Testis (tissue), 2 donors: ENCODE measurements at regions not wholly inside any gene's neighbourhood (a gene's known extent, or its start where the extent isn't known, plus 50 kb on each side); places are given as distances from the start of the nearest gene placed in this dataset.
A peak's percentile ranks its signal among the peaks of the same experiment; 100 is the strongest.

Source experiments
- DNase-seq: peaks from one replicate; pipeline ENCODE4 v3.0.0-alpha.2; 2019
- H3K27ac ChIP-seq, 2 donors: fragments of 200-600 bp; sonication (generic); one replicate each; pipeline ENCODE4 v1.5.1; 2019
- H3K27me3 ChIP-seq: fragments of 200-600 bp; sonication (generic); one replicate; pipeline ENCODE4 v1.5.1; 2019
- H3K36me3 ChIP-seq: fragments of 200-600 bp; sonication (generic); one replicate; pipeline ENCODE4 v1.5.1; 2017; ENCODE audit warnings: low read depth; ENCODE audit errors: missing control alignments
- H3K4me1 ChIP-seq: fragments of 200-600 bp; sonication (generic); one replicate; pipeline ENCODE4 v1.5.1; 2019
- H3K4me3 ChIP-seq, 2 donors: fragments of 200-600 bp; sonication (generic); one replicate each; pipeline ENCODE4 v1.5.1; 2017 to 2019
- H3K9me3 ChIP-seq: fragments of 200-600 bp; sonication (generic); one replicate; pipeline ENCODE4 v1.5.1; 2017
- POLR2A ChIP-seq: fragments of 450-650 bp; IDR thresholded peaks from one replicate; pipeline ENCODE4 v1.6.1; 2017; ENCODE audit warnings: antibody characterized with exemption, mild to moderate bottlenecking, moderate library complexity
- WGBS, 2 donors: methylation state at CpG; one replicate each; pipeline ENCODE4 v1.1.5; 2018; 5-methylcytosine and 5-hydroxymethylcytosine counted together
- intact Hi-C: fragments of 100-400 bp; cut with DNase I; formaldehyde crosslinking; loops from one replicate; pipeline ENCODE4 v1.15.1; 2023; ENCODE audit warnings: low total_unique reads
- TF ChIP-seq, protein P1 (sequence below), 3 experiments: fragments of 450-650 bp in 2 of 3; fragments of 200-600 bp in 1 of 3; sonication (generic) in 1 of 3; IDR thresholded peaks; one replicate each; pipeline ENCODE4 v1.5.1; 2016 to 2019; ENCODE audit warnings: antibody characterized with exemption in 3 of 3, mild to moderate bottlenecking in 2 of 3, moderate library complexity in 1 of 3

- no peak overlapping the region for H3K27ac ChIP-seq
- no peaks in the 10 kb centered on the region for H3K27me3 ChIP-seq
- no peaks in the 10 kb centered on the region for H3K36me3 ChIP-seq
- 42 to 61% methylated on average over 3 of the region's 3 CpGs for WGBS, 2 donors
- intact Hi-C loops: no loop called here
- DNase-seq: peak; percentile 72
- H3K4me1 ChIP-seq: peaks cover 2% of the 10 kb centered on the region
- H3K9me3 ChIP-seq: no peaks in the 10 kb centered on the region
- no peak for TF ChIP-seq POLR2A
- TF ChIP-seq, protein P1, sequence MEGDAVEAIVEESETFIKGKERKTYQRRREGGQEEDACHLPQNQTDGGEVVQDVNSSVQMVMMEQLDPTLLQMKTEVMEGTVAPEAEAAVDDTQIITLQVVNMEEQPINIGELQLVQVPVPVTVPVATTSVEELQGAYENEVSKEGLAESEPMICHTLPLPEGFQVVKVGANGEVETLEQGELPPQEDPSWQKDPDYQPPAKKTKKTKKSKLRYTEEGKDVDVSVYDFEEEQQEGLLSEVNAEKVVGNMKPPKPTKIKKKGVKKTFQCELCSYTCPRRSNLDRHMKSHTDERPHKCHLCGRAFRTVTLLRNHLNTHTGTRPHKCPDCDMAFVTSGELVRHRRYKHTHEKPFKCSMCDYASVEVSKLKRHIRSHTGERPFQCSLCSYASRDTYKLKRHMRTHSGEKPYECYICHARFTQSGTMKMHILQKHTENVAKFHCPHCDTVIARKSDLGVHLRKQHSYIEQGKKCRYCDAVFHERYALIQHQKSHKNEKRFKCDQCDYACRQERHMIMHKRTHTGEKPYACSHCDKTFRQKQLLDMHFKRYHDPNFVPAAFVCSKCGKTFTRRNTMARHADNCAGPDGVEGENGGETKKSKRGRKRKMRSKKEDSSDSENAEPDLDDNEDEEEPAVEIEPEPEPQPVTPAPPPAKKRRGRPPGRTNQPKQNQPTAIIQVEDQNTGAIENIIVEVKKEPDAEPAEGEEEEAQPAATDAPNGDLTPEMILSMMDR (IDR thresholded peaks at IDR 0.05): no peak
- no peak overlapping the region for H3K4me3 ChIP-seq
Observed at GRCh38 chr18:6590326-6590725, 139.2 kb upstream of the ARHGAP28 start.

DNA sequence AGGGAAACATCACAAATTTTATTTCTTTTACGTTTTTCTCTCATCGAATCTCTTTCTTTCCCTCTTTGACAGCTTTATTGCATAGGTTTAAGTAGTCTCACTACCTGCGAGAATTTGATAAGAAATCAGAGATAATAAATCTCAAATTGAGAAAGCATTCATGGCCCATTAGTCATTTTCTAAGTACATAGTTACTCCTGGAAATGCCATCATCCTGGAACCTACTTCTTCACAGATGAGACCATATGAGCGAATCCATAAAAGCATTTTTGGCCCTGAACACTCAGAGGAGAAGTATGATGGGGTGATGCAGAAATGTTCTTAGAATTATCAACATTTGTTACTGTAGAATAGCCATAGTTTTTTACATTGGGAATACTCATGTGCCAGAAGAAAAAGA, 138.0 kb upstream of the ARHGAP28 start:
- intact Hi-C loops: no loop called here
- Histone ChIP-seq H3K4me3 (no peak overlapping the region), H3K4me1 (peaks cover 2% of the 10 kb centered on the region), H3K36me3 (no peaks in the 10 kb centered on the region), H3K9me3 (no peaks in the 10 kb centered on the region), H3K27ac (no peak overlapping the region), H3K27me3 (no peaks in the 10 kb centered on the region)
- DNase-seq: no peak
- WGBS, 2 donors: 87 to 91% methylated on average over 4 of the region's 4 CpGs
- no peak for TF ChIP-seq POLR2A

GRCh38 chr18:6592522-6592921, 137.0 kb upstream of the ARHGAP28 start:
- DNase-seq: no peak
- H3K4me1 ChIP-seq: peaks cover 2% of the 10 kb centered on the region
- WGBS, 2 donors: 86 to 88% methylated on average over 2 of the region's 2 CpGs
- H3K4me3 ChIP-seq: no peak overlapping the region
- intact Hi-C loops: no loop called here
- no peak for TF ChIP-seq POLR2A
- TF ChIP-seq, protein P1 (IDR thresholded peaks at IDR 0.05): no peak
- H3K27me3 ChIP-seq: no peaks in the 10 kb centered on the region
- H3K9me3 ChIP-seq: no peaks in the 10 kb centered on the region
- H3K27ac ChIP-seq: no peak overlapping the region
- H3K36me3 ChIP-seq: no peaks in the 10 kb centered on the region

DNA sequence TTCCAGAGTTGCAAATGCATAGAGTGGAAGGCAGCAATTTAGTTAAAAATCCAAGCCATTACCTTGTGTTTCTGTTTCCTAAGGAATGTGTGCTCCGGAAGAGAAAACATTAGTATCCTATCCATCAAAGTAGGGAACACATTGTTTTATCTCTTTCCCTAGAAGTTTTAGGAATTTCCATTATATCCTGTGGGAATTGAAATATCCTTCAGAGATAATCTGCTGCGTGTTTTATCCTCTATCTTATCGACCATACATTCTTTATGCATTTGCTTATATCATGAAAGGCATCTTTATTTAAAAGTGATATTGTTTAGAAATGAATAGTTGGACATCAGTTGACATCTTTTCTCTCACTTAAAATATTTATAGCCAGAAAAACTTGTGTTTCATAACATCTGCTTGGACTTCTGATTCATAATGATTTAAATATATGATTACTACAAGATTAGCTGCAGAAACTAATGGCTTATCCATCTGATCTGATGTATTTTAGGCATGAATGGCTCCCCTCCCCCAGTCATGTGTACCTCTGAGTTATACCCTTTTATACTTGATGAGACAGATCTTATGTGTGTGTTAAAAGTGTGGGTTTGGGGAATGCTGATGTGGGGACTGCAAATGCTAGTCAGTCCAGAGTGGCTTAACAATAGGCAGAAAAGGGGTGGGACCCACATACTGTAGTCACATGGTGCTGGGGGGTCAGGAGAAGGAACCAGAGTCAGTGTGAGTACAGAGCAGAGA, 136.2 kb upstream of the ARHGAP28 start:
- DNase-seq: no peak
- no peak overlapping the region for H3K4me3 ChIP-seq
- peaks cover 2% of the 10 kb centered on the region for H3K4me1 ChIP-seq
- H3K36me3 ChIP-seq: no peaks in the 10 kb centered on the region
- no peak overlapping the region for H3K27ac ChIP-seq
- TF ChIP-seq POLR2A: no peak
- TF ChIP-seq, protein P1 (IDR thresholded peaks at IDR 0.05): no peak
- no peaks in the 10 kb centered on the region for H3K27me3 ChIP-seq
- no peaks in the 10 kb centered on the region for H3K9me3 ChIP-seq
- intact Hi-C loops: no loop called here
- WGBS, 2 donors: 27 to 36% methylated on average over 3 of the region's 3 CpGs

- intact Hi-C loops: no loop called here
- Histone ChIP-seq H3K27ac (no peak overlapping the region), H3K4me3 (no peak overlapping the region), H3K27me3 (no peaks in the 10 kb centered on the region), H3K36me3 (no peaks in the 10 kb centered on the region), H3K4me1 (peaks cover 2% of the 10 kb centered on the region), H3K9me3 (no peaks in the 10 kb centered on the region)
- 38 to 64% methylated on average over 7 of the region's 7 CpGs for WGBS, 2 donors
- DNase-seq: peak; percentile 17
- no peak for TF ChIP-seq POLR2A
- TF ChIP-seq, protein P1 (IDR thresholded peaks at IDR 0.05): no peak
Observed at GRCh38 chr18:6595666-6596065, 133.8 kb upstream of the ARHGAP28 start.
